ENCODE measurements at regions not wholly inside any gene's neighbourhood (a gene's known extent, or its start where the extent isn't known, plus 50 kb on each side); places are given as distances from the start of the nearest gene placed in this dataset.

DNA sequence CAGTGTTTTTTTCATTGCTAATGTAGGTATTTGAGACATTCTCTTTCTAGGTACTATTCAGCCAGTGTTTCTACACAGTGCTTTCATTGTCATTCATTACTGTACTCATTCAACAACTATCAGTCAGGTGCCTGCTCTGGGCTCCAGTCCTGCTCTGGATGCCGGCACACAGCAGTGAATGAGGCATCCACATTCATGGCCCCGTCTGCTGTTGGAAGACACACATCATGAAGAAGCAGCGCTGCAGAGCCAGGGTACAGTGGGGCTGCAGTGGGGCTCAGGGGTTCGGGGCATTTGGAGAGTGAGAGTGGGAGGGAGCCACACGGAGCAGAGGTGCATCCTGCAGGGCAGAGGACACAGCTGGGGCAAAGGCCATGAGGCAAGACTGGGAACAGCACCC is 737.2 kb upstream of the RAB6C start:
- Histone ChIP-seq H3K9ac (ENCODE audit: insufficient read depth in 1 of 2, low read depth in 2 of 2, low read length in 2 of 2) (no peak overlapping the region), H3K9me1 (ENCODE audit: control insufficient read depth, insufficient read depth, low read length) (no peaks in the 10 kb centered on the region), H3K4me3 (no peak overlapping the region), H4K20me1 (replicated peaks; ENCODE audit: control insufficient read depth, insufficient read depth, low read length) (no peaks in the 10 kb centered on the region), H3K36me3 (ENCODE audit: control insufficient read depth, insufficient read depth, low read length) (no peaks in the 10 kb centered on the region), H2AFZ (ENCODE audit: low read depth, low read length) (no peak overlapping the region), H3K79me2 (ENCODE audit: control insufficient read depth, insufficient read depth, low read length) (no peaks in the 10 kb centered on the region), H3K27ac (ENCODE audit: extremely low read depth, low read depth, low read length) (no peak overlapping the region), H3K4me1 (replicated peaks in 1 of 2; ENCODE audit: control insufficient read depth in 2 of 2, insufficient read depth in 2 of 2, low read length in 2 of 2) (no peaks in the 10 kb centered on the region), H3K4me2 (ENCODE audit: insufficient read depth, low read length) (no peak overlapping the region), H3K27me3 (ENCODE audit: control insufficient read depth in 2 of 2, insufficient read depth in 2 of 2, low read length in 2 of 2) (no peaks in the 10 kb centered on the region), H3K9me3 (replicated peaks; ENCODE audit: control insufficient read depth, insufficient read depth, low read depth, low read length) (no peaks in the 10 kb centered on the region)
- BruUV-seq (replicated peaks) = no TSS peak
- POLR2A ChIA-PET = no interaction called here
- 2% methylated on average over 5 of the region's 5 CpGs for WGBS (ENCODE audit: insufficient coverage, low coverage, missing lambda C conversion rate)
- no peak for TF ChIP-seq RNF2 (IDR thresholded peaks at IDR 0.05)
- TF ChIP-seq MAFF (IDR thresholded peaks at IDR 0.05; ENCODE audit: low read length) = no peak
- TF ChIP-seq FOS (IDR thresholded peaks at IDR 0.05; ENCODE audit: extremely low read depth, insufficient read length) = no peak
- TF ChIP-seq NONO (IDR thresholded peaks at IDR 0.05; ENCODE audit: low read depth in 2 of 2, low read length in 1 of 2) = no peak
- no peak for TF ChIP-seq ZNF75A (CRISPR knock-in tag; IDR thresholded peaks at IDR 0.05)
- no peak for TF ChIP-seq SIN3A (IDR thresholded peaks at IDR 0.05; ENCODE audit: borderline replicate concordance in 2 of 2, control insufficient read depth in 1 of 2, low read depth in 2 of 2, low read length in 2 of 2)
- CTCF ChIA-PET (ENCODE audit: low intra/inter-chr PET ratio) = no interaction called here
- ATAC-seq (no peak), DNase-seq (ENCODE audit: extremely low read depth in 1 of 4, low spot score in 3 of 4) (no peak), FAIRE-seq (no peak)
- intact Hi-C loops (cut with micrococcal nuclease) = no loop called here
- in situ Hi-C loops (cut with MboI) = no loop called here

DNA sequence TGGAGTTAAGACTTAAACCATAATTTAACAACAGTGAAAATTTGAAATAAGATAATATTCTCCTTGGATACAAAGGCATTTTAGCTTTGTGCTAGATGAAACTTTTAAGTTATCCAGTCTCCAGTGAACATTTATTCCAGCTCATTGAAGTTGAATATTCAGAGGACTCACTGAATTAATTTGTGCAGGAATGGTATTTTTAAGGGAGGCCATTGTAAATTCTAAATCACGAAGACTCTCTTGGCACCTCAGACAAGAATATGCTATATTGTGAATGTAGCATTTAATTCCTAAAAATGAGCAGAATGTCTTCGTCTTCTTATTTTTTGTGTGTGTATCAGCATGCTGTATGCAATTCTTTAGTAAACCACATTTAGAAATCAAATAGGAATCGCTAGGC is 731.7 kb upstream of the RAB6C start:
- CTCF ChIA-PET (ENCODE audit: low intra/inter-chr PET ratio) = no interaction called here
- H3K79me2 ChIP-seq (ENCODE audit: control insufficient read depth, insufficient read depth, low read length) = no peaks in the 10 kb centered on the region
- H3K4me3 ChIP-seq = no peak overlapping the region
- FAIRE-seq (no peak), DNase-seq (ENCODE audit: extremely low read depth in 1 of 4, low spot score in 3 of 4) (no peak), ATAC-seq (no peak)
- WGBS (ENCODE audit: insufficient coverage, low coverage, missing lambda C conversion rate) = 0% methylated on average over 3 of the region's 3 CpGs
- H3K36me3 ChIP-seq (ENCODE audit: control insufficient read depth, insufficient read depth, low read length) = no peaks in the 10 kb centered on the region
- no peaks in the 10 kb centered on the region for H3K27me3 ChIP-seq (ENCODE audit: control insufficient read depth in 2 of 2, insufficient read depth in 2 of 2, low read length in 2 of 2)
- no peak overlapping the region for H3K4me2 ChIP-seq (ENCODE audit: insufficient read depth, low read length)
- no peaks in the 10 kb centered on the region for H4K20me1 ChIP-seq (replicated peaks; ENCODE audit: control insufficient read depth, insufficient read depth, low read length)
- H3K27ac ChIP-seq (ENCODE audit: extremely low read depth, low read depth, low read length) = no peak overlapping the region
- BruUV-seq (replicated peaks) = no TSS peak
- in situ Hi-C loops (cut with MboI) = no loop called here
- no peaks in the 10 kb centered on the region for H3K9me1 ChIP-seq (ENCODE audit: control insufficient read depth, insufficient read depth, low read length)
- POLR2A ChIA-PET = no interaction called here
- H3K9ac ChIP-seq (ENCODE audit: insufficient read depth in 1 of 2, low read depth in 2 of 2, low read length in 2 of 2) = no peak overlapping the region
- no peaks in the 10 kb centered on the region for H3K4me1 ChIP-seq (replicated peaks in 1 of 2; ENCODE audit: control insufficient read depth in 2 of 2, insufficient read depth in 2 of 2, low read length in 2 of 2)
- TF ChIP-seq, protein P1, sequence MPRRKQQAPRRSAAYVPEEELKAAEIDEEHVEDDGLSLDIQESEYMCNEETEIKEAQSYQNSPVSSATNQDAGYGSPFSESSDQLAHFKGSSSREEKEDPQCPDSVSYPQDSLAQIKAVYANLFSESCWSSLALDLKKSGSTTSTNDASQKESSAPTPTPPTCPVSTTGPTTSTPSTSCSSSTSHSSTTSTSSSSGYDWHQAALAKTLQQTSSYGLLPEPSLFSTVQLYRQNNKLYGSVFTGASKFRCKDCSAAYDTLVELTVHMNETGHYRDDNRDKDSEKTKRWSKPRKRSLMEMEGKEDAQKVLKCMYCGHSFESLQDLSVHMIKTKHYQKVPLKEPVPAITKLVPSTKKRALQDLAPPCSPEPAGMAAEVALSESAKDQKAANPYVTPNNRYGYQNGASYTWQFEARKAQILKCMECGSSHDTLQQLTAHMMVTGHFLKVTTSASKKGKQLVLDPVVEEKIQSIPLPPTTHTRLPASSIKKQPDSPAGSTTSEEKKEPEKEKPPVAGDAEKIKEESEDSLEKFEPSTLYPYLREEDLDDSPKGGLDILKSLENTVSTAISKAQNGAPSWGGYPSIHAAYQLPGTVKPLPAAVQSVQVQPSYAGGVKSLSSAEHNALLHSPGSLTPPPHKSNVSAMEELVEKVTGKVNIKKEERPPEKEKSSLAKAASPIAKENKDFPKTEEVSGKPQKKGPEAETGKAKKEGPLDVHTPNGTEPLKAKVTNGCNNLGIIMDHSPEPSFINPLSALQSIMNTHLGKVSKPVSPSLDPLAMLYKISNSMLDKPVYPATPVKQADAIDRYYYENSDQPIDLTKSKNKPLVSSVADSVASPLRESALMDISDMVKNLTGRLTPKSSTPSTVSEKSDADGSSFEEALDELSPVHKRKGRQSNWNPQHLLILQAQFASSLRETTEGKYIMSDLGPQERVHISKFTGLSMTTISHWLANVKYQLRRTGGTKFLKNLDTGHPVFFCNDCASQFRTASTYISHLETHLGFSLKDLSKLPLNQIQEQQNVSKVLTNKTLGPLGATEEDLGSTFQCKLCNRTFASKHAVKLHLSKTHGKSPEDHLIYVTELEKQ (CRISPR knock-in tag; IDR thresholded peaks at IDR 0.05) = no peak
- TF ChIP-seq ZNF23 (CRISPR knock-in tag; IDR thresholded peaks at IDR 0.05) = no peak
- no peak for TF ChIP-seq ERF (CRISPR knock-in tag; IDR thresholded peaks at IDR 0.05)
- no peak for TF ChIP-seq CBX1 (IDR thresholded peaks at IDR 0.05; ENCODE audit: low read depth)
- no peak for TF ChIP-seq RBM39 (optimal IDR thresholded peaks at IDR 0.05; ENCODE audit: low read depth, low read length)
- TF ChIP-seq, protein P2, sequence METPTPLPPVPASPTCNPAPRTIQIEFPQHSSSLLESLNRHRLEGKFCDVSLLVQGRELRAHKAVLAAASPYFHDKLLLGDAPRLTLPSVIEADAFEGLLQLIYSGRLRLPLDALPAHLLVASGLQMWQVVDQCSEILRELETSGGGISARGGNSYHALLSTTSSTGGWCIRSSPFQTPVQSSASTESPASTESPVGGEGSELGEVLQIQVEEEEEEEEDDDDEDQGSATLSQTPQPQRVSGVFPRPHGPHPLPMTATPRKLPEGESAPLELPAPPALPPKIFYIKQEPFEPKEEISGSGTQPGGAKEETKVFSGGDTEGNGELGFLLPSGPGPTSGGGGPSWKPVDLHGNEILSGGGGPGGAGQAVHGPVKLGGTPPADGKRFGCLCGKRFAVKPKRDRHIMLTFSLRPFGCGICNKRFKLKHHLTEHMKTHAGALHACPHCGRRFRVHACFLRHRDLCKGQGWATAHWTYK (CRISPR knock-in tag; IDR thresholded peaks at IDR 0.05) = no peak
- no peak for TF ChIP-seq SETDB1 (IDR thresholded peaks at IDR 0.05; ENCODE audit: low read length)
- no peak for TF ChIP-seq MIER1 (IDR thresholded peaks at IDR 0.05; ENCODE audit: low read depth)
- intact Hi-C loops (cut with micrococcal nuclease) = no loop called here
- H2AFZ ChIP-seq (ENCODE audit: low read depth, low read length) = no peak overlapping the region
- no peaks in the 10 kb centered on the region for H3K9me3 ChIP-seq (replicated peaks; ENCODE audit: control insufficient read depth, insufficient read depth, low read depth, low read length)
